ENCODE measurements at regions not wholly inside any gene's neighbourhood (a gene's known extent, or its start where the extent isn't known, plus 50 kb on each side); places are given as distances from the start of the nearest gene placed in this dataset.

DNA sequence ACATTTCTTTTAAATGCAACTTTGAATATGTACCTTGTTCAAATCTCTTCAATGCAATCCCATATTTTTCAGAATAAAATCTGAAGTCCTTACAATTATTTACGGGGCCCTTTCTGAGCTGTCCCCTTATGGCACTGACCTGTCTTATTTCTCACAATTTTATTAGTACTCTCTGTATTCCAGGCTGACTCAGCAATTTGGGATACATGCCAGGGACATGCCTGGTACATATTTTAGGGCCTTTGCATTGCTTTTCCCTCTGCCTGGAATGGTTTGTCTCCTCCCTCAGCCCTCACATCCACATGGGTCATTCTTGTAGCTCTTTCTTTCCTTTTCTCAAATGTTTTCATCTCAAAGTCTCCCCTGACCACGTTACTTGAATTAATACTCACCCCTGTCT, 172.2 kb upstream of the TECRL start:
- no peak for DNase-seq (ENCODE audit: insufficient read length, low spot score)
- TF ChIP-seq, protein P1, sequence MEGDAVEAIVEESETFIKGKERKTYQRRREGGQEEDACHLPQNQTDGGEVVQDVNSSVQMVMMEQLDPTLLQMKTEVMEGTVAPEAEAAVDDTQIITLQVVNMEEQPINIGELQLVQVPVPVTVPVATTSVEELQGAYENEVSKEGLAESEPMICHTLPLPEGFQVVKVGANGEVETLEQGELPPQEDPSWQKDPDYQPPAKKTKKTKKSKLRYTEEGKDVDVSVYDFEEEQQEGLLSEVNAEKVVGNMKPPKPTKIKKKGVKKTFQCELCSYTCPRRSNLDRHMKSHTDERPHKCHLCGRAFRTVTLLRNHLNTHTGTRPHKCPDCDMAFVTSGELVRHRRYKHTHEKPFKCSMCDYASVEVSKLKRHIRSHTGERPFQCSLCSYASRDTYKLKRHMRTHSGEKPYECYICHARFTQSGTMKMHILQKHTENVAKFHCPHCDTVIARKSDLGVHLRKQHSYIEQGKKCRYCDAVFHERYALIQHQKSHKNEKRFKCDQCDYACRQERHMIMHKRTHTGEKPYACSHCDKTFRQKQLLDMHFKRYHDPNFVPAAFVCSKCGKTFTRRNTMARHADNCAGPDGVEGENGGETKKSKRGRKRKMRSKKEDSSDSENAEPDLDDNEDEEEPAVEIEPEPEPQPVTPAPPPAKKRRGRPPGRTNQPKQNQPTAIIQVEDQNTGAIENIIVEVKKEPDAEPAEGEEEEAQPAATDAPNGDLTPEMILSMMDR (IDR thresholded peaks at IDR 0.05; ENCODE audit: insufficient read depth, missing control alignments) = no peak
- FAIRE-seq = no peak

DNA sequence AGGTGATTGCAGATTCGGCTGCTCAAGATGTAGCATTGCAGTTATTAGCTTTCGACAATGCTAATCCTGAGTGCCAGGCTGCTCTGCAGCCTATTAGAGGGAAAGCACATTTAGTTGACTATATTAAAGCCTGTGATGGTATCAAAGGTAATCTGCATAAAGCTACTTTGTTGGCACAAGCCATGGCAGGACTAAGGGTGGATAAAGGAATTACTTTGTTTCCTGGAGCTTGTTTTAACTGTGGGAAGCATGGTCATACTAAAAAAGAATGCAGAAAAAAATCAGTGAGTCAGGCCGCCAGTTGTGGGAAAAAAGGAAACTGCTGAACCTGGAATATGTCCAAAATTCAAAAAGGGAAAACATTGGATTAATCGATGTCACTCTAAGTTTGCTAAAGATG, 154.9 kb upstream of the TECRL start:
- DNase-seq (ENCODE audit: insufficient read length, low spot score) (no peak), FAIRE-seq (no peak)
- TF ChIP-seq, protein P1 (IDR thresholded peaks at IDR 0.05; ENCODE audit: insufficient read depth, missing control alignments) = no peak

DNA sequence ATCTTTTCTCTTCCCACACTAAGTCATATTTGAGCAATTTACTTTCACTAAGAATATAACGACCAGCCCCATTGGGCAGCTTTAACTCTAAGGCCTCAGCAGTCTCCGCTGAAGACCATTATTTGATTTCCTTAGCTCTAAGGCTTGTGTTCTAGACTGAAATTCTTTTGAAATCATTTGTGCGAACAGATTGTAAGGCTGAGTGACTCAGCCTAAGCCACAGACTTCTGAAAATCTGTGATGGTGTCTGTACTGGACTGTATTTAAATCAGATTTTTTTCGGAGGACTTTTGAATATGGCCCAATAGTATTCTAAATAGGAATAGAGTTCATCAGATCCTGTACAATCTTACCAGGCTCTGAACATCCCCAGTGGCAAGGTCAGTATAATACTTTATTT, 150.3 kb upstream of the TECRL start:
- TF ChIP-seq, protein P1 (IDR thresholded peaks at IDR 0.05; ENCODE audit: insufficient read depth, missing control alignments) = no peak
- no peak for FAIRE-seq
- no peak for DNase-seq (ENCODE audit: insufficient read length, low spot score)

DNA sequence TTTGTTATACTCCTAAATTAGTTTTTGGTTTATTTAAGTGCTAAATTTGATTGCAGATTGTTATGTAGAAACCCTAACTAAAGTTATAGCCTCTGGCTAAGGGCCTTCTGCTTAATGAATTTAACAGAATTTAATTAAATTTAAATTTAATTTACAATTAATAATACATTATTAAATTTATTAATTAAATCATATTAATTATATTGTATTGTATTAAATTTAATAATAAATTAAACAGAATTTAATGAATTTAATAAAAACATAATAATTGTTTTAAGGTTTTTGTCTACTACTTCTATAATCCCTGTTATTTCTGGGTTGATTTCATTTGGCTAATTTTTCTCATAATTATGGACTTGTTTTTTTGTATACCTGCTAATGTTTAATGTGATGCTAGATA, 141.9 kb upstream of the TECRL start:
- TF ChIP-seq, protein P1 (IDR thresholded peaks at IDR 0.05; ENCODE audit: insufficient read depth, missing control alignments) = no peak
- no peak for DNase-seq (ENCODE audit: insufficient read length, low spot score)
- FAIRE-seq = no peak

DNA sequence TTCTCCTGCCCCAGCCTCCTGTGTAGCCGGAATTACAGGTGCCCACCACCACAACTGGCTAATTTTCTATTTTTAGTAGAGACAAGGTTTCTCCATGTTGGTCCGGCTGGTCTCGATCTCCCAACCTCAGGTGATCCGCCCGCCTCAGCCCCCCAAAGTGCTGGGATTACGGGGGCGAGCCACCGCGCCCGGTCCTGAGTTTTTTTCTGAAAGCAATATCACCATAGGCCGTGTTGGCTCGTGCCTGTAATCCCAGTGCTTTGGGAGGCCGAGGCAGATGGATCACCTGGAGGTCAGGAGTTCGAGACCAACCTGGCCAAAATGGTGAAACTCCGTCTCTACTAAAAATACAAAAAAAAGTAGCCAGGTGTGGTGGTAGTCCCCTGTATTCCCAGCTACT, 136.3 kb upstream of the TECRL start:
- TF ChIP-seq, protein P1 (IDR thresholded peaks at IDR 0.05; ENCODE audit: insufficient read depth, missing control alignments) = no peak
- DNase-seq (ENCODE audit: insufficient read length, low spot score) (no peak), FAIRE-seq (no peak)

DNA sequence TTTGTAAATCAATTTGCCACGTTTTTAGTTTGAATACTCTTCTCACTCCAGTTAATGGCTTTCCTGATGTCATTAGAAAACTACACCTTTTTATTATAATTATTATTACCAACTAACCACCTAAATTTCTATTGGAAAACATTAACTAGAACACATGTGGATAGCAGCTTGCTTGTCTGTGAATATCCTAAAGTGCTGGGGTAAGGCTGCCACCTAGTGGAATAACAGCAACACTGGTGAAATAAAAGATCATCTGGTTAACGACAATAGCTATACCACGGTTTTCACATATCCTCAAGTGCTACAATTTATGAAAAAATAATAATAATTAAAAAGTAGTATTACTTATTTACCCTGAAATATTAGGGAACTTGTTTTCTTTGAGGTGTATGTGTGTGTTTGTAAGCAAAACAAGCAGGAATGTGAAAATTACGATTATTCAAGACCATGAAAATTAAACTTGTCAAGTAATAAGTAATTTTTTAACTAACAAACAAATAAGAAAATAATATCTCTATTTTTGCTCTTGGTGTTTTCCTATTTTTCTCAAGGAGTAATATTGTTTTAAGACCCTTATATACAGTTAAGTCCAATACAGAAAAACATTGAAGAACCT, 130.1 kb upstream of the TECRL start:
- DNase-seq (ENCODE audit: insufficient read length, low spot score) (no peak), FAIRE-seq (peak; percentile 94)
- TF ChIP-seq, protein P1 (IDR thresholded peaks at IDR 0.05; ENCODE audit: insufficient read depth, missing control alignments) = peak; percentile 88

DNA sequence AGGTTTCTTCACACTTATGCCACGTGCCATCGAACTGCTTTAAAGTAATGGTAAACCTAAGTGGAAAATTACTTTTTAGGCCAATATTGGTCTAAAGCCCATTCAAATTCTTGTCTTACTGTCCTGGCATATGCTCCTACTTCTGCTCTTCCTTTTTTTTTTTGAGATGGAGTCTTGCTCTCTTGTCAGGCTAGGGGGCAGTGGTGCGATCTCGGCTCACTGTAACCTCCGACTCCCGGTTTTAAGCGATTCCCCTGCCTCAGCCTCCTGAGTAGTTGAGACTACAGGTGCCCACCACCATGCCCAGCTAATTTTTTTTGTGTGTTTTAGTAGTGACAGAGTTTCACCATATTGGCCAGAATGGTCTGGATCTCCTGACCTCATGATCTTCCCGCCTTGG, 129.0 kb upstream of the TECRL start:
- DNase-seq (ENCODE audit: insufficient read length, low spot score) (no peak), FAIRE-seq (no peak)
- TF ChIP-seq, protein P1 (IDR thresholded peaks at IDR 0.05; ENCODE audit: insufficient read depth, missing control alignments) = no peak

Data from D721Med (cell line).